ENCODE measurements at regions not wholly inside any gene's neighbourhood (a gene's known extent, or its start where the extent isn't known, plus 50 kb on each side); places are given as distances from the start of the nearest gene placed in this dataset.

DNA sequence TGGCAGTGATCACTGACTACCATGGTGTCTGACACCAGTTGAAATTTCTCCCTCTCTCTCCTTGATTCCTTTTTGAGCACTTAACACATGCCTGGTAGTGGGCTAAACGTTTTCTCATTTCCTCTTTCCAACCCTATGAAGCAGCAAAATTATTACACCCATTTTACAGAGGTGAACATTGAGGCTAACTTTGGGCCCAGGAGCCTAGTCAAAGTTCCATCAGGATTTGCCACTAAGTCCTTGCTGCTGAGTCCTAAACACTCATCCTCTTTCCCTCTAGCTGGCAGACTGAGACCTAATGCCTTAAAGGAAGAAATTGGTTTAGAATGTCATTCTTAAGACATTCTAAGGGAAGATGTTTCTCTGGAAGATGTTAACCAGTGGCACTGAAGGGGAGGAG, 74.7 kb upstream of the IRX3 start (continued):
- TF ChIP-seq POLR2AphosphoS2 (conservative IDR thresholded peaks at IDR 0.05; ENCODE audit: low read length) (no peak), MYC (IDR thresholded peaks at IDR 0.05; ENCODE audit: borderline replicate concordance, low read length) (no peak), BHLHE40 (IDR thresholded peaks at IDR 0.05; ENCODE audit: low read depth, low read length) (no peak), SREBF2 (IDR thresholded peaks at IDR 0.05) (no peak)
- TF ChIP-seq, protein P1, sequence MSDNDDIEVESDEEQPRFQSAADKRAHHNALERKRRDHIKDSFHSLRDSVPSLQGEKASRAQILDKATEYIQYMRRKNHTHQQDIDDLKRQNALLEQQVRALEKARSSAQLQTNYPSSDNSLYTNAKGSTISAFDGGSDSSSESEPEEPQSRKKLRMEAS (IDR thresholded peaks at IDR 0.05) = no peak

DNA sequence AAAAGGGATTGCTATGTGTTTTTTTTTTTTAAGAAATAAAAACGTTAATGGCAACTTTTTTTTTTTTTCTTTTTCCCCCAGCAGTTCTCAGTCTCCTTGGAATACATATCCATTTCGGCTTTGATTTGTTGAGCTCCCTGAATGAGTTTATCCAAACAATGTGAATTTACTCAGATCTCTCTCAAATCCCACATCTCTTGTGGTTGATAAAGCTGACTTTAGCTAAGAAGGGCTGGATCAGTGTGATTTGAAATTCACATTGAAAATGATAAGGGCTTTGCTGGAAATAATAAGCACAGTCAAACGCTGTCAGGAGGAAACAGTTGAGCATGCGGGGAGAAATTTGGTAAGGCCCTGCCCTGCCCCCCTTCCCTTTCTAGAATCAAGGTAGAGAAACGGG, 74.1 kb upstream of the IRX3 start:
- no peak for FAIRE-seq
- ChIA-PET CTCF (interaction anchor here (0.7 to 1.7 kb wide), 4 partner anchors 10 to 587 kb away, joined by 3 to 6 read pairs (median 4); no protein-coding TSS in a partner anchor), POLR2A (no interaction called here)
- H3K27ac ChIP-seq = no peak overlapping the region
- H3K4me3 ChIP-seq = no peak overlapping the region
- no peak for TF ChIP-seq EHMT2 (IDR thresholded peaks at IDR 0.05; ENCODE audit: low read depth)
- TF ChIP-seq, protein P2, sequence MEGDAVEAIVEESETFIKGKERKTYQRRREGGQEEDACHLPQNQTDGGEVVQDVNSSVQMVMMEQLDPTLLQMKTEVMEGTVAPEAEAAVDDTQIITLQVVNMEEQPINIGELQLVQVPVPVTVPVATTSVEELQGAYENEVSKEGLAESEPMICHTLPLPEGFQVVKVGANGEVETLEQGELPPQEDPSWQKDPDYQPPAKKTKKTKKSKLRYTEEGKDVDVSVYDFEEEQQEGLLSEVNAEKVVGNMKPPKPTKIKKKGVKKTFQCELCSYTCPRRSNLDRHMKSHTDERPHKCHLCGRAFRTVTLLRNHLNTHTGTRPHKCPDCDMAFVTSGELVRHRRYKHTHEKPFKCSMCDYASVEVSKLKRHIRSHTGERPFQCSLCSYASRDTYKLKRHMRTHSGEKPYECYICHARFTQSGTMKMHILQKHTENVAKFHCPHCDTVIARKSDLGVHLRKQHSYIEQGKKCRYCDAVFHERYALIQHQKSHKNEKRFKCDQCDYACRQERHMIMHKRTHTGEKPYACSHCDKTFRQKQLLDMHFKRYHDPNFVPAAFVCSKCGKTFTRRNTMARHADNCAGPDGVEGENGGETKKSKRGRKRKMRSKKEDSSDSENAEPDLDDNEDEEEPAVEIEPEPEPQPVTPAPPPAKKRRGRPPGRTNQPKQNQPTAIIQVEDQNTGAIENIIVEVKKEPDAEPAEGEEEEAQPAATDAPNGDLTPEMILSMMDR (IDR thresholded peaks at IDR 0.05) = no peak
- TF ChIP-seq, protein P3, sequence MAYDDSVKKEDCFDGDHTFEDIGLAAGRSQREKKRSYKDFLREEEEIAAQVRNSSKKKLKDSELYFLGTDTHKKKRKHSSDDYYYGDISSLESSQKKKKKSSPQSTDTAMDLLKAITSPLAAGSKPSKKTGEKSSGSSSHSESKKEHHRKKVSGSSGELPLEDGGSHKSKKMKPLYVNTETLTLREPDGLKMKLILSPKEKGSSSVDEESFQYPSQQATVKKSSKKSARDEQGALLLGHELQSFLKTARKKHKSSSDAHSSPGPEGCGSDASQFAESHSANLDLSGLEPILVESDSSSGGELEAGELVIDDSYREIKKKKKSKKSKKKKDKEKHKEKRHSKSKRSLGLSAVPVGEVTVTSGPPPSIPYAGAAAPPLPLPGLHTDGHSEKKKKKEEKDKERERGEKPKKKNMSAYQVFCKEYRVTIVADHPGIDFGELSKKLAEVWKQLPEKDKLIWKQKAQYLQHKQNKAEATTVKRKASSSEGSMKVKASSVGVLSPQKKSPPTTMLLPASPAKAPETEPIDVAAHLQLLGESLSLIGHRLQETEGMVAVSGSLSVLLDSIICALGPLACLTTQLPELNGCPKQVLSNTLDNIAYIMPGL (CRISPR knock-in tag; IDR thresholded peaks at IDR 0.05; ENCODE audit: borderline replicate concordance) = no peak
- no peak for DNase-seq (ENCODE audit: low read depth in 1 of 2, low spot score in 1 of 2)
- no peaks in the 10 kb centered on the region for H3K4me1 ChIP-seq
- no peaks in the 10 kb centered on the region for H3K9me3 ChIP-seq
- ATAC-seq = no peak
- no peak overlapping the region for H3K4me2 ChIP-seq
- 34% methylated on average over 5 of the region's 5 CpGs for WGBS (ENCODE audit: missing lambda C conversion rate)

DNA sequence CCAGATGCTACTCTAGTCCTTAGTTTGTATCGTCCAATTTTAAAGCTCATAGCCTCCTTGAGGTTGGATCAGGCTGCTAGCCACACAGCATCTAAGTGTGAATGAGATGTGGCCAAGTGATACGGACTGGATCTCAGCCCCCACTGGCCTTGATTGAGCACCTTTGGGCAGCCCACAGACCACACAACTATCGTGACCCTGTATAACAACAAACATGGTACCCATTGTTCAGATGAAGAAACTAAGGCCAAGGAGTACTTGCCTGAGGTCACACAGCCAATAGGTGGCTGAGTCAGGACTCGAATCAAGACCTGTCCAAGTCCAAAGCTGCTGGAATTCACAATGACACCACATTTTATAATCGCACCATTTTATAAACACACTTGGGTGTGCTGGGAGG, 73.0 kb upstream of the IRX3 start:
- no peak for DNase-seq (ENCODE audit: low read depth in 1 of 2, low spot score in 1 of 2)
- TF ChIP-seq ZSCAN20 (CRISPR knock-in tag; IDR thresholded peaks at IDR 0.05) = no peak
- TF ChIP-seq, protein P2 (IDR thresholded peaks at IDR 0.05) = no peak
- TF ChIP-seq, protein P4, sequence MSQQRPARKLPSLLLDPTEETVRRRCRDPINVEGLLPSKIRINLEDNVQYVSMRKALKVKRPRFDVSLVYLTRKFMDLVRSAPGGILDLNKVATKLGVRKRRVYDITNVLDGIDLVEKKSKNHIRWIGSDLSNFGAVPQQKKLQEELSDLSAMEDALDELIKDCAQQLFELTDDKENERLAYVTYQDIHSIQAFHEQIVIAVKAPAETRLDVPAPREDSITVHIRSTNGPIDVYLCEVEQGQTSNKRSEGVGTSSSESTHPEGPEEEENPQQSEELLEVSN (IDR thresholded peaks at IDR 0.05; ENCODE audit: borderline replicate concordance, low read depth) = no peak
- TF ChIP-seq, protein P5, sequence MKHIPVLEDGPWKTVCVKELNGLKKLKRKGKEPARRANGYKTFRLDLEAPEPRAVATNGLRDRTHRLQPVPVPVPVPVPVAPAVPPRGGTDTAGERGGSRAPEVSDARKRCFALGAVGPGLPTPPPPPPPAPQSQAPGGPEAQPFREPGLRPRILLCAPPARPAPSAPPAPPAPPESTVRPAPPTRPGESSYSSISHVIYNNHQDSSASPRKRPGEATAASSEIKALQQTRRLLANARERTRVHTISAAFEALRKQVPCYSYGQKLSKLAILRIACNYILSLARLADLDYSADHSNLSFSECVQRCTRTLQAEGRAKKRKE (CRISPR knock-in tag; IDR thresholded peaks at IDR 0.05; ENCODE audit: low read depth) = no peak
- no peak for TF ChIP-seq POLR2A (IDR thresholded peaks at IDR 0.05; ENCODE audit: low read length)
- TF ChIP-seq NR3C1 (IDR thresholded peaks at IDR 0.05) = no peak
- TF ChIP-seq MAZ (IDR thresholded peaks at IDR 0.05; ENCODE audit: borderline replicate concordance, low read depth, low read length) = no peak
- no peak for TF ChIP-seq NFE2L2 (conservative IDR thresholded peaks at IDR 0.05; ENCODE audit: low read length)
- Histone ChIP-seq H3K4me3 (no peak overlapping the region), H3K4me1 (no peaks in the 10 kb centered on the region), H3K4me2 (no peak overlapping the region), H3K9me3 (peaks cover 9% of the 10 kb centered on the region; the same call in 1 of the 3 replicates), H3K27ac (no peak overlapping the region)
- ChIA-PET POLR2A (no interaction called here), CTCF (interaction anchor here (0.8 to 1.7 kb wide), 3 partner anchors 9 to 586 kb away, joined by 3 to 6 read pairs (median 3); no protein-coding TSS in a partner anchor)
- no peak for FAIRE-seq
- 29% methylated on average over 5 of the region's 5 CpGs for WGBS (ENCODE audit: missing lambda C conversion rate)
- ATAC-seq = no peak

Measured in A549 (cell line).